ENCODE measurements at regions not wholly inside any gene's neighbourhood (a gene's known extent, or its start where the extent isn't known, plus 50 kb on each side); places are given as distances from the start of the nearest gene placed in this dataset.

DNA sequence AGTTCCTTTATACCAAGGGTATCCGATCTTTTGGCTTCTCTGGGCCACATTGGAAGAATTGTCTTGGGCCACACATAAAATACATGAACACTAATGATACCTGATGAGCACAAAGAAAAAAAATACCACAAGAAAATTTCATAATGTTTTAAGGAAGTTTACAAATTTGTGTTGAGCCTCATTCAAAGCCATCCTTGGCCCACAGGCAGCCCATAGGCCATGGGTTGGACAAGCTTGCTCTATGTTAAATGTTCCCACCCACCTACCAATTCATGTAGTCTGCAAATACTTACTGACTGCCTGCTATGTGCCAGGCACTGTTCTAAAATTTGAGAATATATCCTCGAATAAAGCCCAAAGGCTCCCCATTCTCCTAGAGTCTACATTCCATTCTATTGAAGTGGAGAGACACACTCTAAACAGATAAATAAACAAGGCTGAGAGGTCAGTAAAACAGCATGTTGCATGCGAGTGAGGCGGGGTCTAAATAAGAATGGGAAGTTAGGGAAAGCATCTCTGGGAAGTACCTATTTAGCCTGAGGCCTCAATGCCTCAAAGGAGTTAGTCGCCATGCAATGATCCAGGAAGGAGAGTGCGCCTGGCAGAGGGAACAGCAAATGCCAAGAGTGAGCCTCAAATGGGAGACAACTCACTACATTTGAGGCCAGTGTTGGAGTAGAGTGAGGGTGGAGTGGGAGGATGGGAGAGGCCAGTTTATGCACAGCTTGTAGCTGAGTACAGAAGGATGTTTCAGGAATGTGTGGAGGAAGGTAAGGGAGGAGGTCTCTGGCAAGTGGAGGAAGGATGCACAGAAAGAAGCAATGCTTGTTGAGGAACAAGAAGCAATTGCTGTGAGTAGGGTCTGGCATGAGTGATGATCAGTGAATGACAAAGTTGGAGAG lies 52.5 kb upstream of the CLDN10 start:
- no peak for DNase-seq

DNA sequence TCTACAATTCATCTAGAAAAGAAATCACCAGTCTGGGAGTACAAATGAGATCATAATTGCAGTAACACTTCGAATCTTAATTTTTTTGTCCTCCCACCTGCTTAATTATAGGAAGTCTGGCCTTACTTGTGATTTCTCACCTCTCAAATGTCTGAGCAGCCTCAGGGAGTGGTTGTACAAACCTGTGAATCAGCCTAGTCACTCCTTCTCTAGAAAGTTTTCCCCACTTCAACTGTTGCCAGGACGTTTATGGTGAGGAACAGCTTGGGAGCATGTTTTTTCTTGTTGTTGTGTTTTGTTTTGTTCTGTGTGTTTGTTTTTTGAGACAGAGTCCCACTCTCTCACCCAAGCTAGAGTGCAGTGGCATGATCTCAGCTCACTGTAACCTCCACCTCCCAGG lies 50.3 kb upstream of the CLDN10 start:
- no peak for DNase-seq

All from fibroblast of skin of scalp (primary cell).